ENCODE measurements at regions not wholly inside any gene's neighbourhood (a gene's known extent, or its start where the extent isn't known, plus 50 kb on each side); places are given as distances from the start of the nearest gene placed in this dataset.

DNA sequence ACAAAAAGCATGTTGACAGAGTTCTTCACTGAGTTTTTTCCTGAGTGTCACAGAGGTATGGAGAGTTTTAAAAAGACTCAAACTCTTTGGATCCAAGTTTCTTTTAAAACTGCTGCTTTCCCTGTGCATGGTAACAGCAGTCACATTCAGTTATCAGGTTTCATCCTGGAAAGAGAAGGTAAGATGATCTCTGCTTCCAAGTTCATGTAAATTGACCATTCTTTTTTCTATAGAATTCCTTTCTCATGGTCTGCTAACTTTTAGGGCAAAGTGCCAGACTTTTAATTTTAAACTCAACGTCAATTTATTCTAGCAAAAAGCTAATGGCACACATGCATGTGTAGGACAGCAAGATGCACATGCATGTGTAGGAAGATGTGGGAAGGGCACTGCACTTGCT lies 52.5 kb upstream of the PRLR start:
- peaks cover 2% of the 10 kb centered on the region for H3K36me3 Mint-ChIP-seq (ENCODE audit: low read depth)
- peaks cover 3% of the 10 kb centered on the region for H3K4me1 Mint-ChIP-seq
- peaks cover 14% of the 10 kb centered on the region for H3K9me3 Mint-ChIP-seq
- DNase-seq (ENCODE audit: low read depth, low spot score) = no peak
- H3K27me3 Mint-ChIP-seq (ENCODE audit: low read depth) = no peaks in the 10 kb centered on the region
- no peak overlapping the region for H3K4me3 Mint-ChIP-seq
- H3K27ac Mint-ChIP-seq (ENCODE audit: unreplicated experiment) = no peak overlapping the region
- TF ChIP-seq, protein P1, sequence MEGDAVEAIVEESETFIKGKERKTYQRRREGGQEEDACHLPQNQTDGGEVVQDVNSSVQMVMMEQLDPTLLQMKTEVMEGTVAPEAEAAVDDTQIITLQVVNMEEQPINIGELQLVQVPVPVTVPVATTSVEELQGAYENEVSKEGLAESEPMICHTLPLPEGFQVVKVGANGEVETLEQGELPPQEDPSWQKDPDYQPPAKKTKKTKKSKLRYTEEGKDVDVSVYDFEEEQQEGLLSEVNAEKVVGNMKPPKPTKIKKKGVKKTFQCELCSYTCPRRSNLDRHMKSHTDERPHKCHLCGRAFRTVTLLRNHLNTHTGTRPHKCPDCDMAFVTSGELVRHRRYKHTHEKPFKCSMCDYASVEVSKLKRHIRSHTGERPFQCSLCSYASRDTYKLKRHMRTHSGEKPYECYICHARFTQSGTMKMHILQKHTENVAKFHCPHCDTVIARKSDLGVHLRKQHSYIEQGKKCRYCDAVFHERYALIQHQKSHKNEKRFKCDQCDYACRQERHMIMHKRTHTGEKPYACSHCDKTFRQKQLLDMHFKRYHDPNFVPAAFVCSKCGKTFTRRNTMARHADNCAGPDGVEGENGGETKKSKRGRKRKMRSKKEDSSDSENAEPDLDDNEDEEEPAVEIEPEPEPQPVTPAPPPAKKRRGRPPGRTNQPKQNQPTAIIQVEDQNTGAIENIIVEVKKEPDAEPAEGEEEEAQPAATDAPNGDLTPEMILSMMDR (conservative IDR thresholded peaks at IDR 0.05) = no peak

DNA sequence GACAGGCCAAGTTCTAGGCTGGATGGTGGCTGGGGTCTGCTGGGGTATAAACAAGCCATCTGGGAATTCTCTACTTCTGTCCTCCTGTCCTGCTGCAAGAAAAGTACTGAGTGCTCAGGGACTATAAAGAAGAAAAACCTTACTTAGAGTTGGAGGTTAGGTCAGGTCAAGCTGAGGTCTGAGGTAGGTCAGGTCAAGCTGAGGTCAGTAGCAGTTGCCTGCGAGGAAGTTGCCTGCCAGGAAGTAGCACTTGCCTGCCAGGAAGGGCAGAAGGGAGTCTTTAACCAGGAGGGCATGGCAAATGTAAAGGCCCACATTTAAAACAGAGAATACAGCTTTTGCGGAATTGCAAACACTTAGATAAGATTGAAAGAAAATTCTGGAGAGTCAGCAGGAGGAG lies 51.3 kb upstream of the PRLR start:
- no peaks in the 10 kb centered on the region for H3K27me3 Mint-ChIP-seq (ENCODE audit: low read depth)
- peaks cover 14% of the 10 kb centered on the region for H3K9me3 Mint-ChIP-seq
- no peak overlapping the region for H3K27ac Mint-ChIP-seq (ENCODE audit: unreplicated experiment)
- DNase-seq (ENCODE audit: low read depth, low spot score) = no peak
- H3K36me3 Mint-ChIP-seq (ENCODE audit: low read depth) = peaks cover 2% of the 10 kb centered on the region
- no peak overlapping the region for H3K4me3 Mint-ChIP-seq
- peaks cover 3% of the 10 kb centered on the region for H3K4me1 Mint-ChIP-seq
- TF ChIP-seq, protein P1 (conservative IDR thresholded peaks at IDR 0.05) = no peak
